ENCODE measurements at regions not wholly inside any gene's neighbourhood (a gene's known extent, or its start where the extent isn't known, plus 50 kb on each side); places are given as distances from the start of the nearest gene placed in this dataset.
"Not testable (repeated sequence)": the region's sequence is repeated elsewhere in the genome, so short reads cannot be mapped to it uniquely, and the experiment has no call there.

GRCh38 chr6:106743612-106744011, 114.2 kb downstream of the QRSL1 start:
- no peak for DNase-seq

DNA sequence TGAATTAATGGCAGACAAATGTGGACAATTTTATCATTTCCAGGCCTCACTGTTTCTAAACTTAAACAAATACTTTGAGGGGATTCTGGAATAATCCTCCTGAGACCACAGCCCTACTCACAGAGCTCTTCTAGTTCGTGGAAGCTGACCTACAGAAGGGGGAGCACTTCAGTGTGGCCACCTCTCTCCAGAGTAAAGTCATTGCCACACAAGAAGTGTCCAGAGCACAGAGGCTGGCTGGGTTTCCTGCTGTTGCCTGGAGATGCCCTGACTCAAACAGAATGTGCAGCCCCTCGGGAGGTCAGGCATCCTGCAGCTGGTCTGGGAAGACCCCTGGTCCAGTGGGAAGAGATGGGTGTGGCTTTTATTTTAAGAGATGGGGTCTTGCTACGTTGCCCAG, 110.9 kb downstream of the QRSL1 start:
- no peak for DNase-seq

DNA sequence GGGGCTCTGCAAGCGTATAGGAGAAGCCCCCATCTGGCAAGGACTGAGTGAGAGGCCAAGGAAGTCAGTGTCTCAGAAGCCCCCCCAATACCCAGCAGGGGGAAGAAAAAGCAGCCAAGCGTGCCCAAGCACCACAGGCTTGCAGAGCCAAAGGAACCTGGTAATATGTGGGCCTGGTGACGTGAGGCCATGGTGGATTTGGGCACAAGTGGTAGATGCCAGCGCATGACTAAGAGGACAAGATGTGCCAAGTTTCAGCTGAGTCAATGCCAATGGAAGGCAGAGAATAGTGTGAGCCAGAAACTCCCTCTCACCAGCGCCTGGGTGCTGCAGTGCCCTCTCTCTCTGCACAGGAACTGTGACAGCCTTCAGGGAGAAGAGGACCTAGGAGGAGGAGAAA, 110.0 kb downstream of the QRSL1 start:
- peak; percentile 57 for DNase-seq

DNA sequence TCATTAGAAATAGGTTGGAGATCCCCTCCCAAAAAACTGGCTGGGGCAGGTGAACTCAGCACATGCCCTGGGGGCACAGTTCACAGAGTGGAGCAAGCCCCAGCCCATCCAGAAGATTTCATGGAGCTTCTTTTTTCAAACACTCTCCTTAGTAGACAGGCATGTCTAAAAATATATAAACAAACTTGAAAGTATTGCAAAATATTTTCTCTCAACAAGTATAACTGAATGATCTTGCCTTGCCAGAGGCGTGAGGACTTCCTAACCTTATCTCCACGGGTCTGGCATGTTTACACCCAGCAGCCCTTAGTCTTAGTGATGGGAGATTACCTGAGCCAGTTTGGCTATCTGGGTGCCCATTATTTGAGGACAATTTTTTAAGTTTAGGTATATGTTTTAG, 107.1 kb downstream of the QRSL1 start:
- DNase-seq = no peak

- DNase-seq = no peak
Observed at GRCh38 chr6:106735828-106736227, 106.5 kb downstream of the QRSL1 start.

GRCh38 chr6:106735136-106735633, 105.8 kb downstream of the QRSL1 start:
- DNase-seq = no peak

DNA sequence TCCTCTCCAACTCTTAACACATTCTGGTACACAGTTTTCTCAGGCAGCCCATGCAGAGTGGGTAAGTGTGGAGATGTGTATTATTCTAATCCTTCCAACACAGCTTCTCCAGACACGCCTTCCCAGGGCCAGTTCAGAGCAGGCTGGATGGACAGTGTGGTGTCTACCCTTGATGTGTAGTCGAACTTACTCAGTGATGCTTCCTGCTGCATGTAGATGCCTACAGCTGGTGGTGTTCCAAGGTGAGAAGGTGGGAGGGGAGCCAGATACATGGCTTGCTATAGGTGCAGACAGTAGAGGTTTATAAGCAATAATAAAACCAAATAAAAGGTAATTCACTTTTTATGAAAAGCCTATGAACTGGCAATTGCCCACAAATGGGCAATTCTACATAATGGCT, 104.0 kb downstream of the QRSL1 start:
- DNase-seq = no peak

DNA sequence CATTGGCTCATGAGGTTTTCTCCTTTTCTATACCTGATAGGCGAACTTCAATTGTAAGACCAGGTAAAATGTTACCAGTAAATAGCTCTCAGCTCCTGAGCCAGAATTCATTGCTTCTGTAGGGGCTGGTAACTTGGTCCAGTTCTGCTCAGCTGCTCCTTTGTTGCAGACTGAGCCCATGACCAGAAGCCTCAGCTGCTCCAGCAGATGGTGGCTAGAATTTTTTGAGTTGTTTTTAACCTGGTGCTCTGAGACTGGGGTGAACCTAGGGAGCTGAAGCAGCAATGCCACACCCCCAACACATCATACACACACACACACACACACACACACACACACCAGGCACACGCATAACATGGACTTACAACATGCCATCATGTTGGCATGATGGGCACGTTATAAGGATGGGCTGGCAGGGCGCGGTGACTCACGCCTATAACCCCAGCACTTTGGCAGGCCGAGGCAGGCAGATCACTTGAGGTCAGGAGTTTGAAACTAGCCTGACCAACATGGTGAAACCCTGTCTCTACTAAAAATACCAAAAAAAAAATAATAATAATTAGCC, 103.1 kb downstream of the QRSL1 start:
- no peak for DNase-seq

- DNase-seq = no peak
Observed at GRCh38 chr6:106731843-106732160, 102.4 kb downstream of the QRSL1 start.

GRCh38 chr6:106731144-106731842, 101.9 kb downstream of the QRSL1 start:
- DNase-seq = no peak

DNA sequence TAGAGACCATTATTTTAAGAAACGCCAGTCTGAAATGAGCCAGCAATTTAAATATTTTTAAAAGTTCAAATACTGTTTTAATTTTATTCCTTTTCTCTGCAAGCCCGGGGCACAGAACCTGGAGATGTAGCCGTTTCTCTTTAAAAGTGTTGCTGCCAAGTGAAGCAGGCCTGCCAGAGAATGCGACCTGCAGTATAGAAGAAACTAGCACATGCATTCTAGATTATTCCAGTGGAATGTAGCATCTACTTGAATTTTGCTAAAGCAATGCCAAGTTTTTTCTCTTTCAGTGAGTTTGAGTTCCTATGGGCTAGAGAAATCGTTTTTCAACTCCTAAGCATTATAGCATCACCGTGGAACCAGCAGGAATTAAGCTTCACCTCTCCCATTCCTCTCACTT, 101.3 kb downstream of the QRSL1 start:
- DNase-seq = no peak

DNA sequence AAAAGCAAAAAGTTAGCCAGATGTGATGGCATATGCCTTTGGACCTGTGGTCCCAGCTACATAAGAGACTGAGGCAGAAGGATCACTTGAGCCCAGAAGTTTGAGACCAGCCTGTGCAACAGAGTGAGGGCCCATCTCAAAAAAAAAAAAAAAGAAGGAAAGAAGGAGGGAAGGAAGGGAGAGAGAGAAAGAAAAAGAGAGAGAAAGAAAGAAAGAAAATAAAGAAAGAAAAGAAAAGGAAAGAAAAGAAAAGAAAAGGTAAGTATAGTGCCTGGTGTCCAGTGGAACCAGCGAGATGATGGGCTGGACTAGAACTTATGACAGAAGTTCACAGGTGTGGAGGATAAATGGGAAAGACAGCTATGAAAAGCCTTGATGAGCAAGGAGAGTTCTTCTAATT, 100.9 kb downstream of the QRSL1 start:
- DNase-seq = no peak

GRCh38 chr6:106729841-106730240, 100.5 kb downstream of the QRSL1 start:
- DNase-seq = no peak

- DNase-seq = peak; percentile 38
Observed at GRCh38 chr6:106728296-106728870, 99.0 kb downstream of the QRSL1 start.

- DNase-seq = no peak
Observed at GRCh38 chr6:106727480-106728149, 98.2 kb downstream of the QRSL1 start.

GRCh38 chr6:106724848-106725247, 95.5 kb downstream of the QRSL1 start:
- no peak for DNase-seq

DNA sequence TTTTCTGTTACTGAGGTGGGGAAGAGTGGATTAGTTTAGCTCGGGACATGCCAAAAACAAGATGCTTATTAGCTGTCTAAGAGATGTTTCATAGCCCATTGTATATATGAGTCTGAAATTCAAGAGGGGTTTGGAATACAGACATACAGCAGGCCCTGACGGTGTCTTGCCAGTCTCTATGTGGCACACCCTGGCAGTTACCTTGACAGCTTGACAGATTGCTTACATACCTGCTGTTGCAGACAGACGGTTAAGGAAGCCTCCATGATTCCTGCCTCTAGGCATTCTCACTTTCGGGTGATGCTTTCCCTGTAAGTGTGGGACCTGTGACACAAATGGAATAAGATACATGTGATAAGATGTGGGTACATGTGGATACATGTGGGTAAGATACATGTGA, 95.0 kb downstream of the QRSL1 start:
- DNase-seq = no peak

DNA sequence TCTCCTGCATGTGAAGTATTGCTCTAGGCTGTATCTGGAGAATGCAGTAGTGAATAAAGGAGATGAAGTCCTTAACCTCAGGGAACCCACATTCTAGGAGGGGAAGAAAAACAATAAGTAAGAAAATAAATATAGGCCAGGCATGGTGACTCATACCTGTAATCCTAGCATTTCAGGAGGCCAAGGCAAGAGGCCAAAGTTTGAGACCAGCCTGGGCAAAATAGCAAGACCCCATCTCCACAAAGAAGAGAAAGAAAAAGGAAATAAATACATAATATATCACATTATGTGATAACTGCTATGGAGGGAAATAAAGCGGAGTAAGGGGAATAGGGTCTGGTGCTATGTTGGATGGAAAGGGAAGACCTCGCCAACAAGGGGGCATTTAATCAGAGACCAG, 94.0 kb downstream of the QRSL1 start:
- DNase-seq = not testable (repeated sequence)

GRCh38 chr6:106721189-106721588, 91.8 kb downstream of the QRSL1 start:
- DNase-seq = not testable (repeated sequence)
